ENCODE measurements at regions not wholly inside any gene's neighbourhood (a gene's known extent, or its start where the extent isn't known, plus 50 kb on each side); places are given as distances from the start of the nearest gene placed in this dataset.

- no peak for TF ChIP-seq CTCF (IDR thresholded peaks at IDR 0.05)
- Mint-ChIP-seq H3K4me3 (peak overlapping the region; percentile 51; the same call in 1 of the 2 replicates), H3K27me3 (ENCODE audit: insufficient read depth) (peaks cover 5% of the 10 kb centered on the region), H3K4me1 (ENCODE audit: low read depth) (peaks cover 95% of the 10 kb centered on the region), H3K9me3 (no peaks in the 10 kb centered on the region), H3K27ac (peak overlapping the region; percentile 83), H3K36me3 (ENCODE audit: low read depth) (no peaks in the 10 kb centered on the region)
- DNase-seq: no peak
These were observed 55.6 kb downstream of the RTL9 start for GRCh38 chrX:110414273-110414672.

GRCh38 chrX:110414679-110415439, 56.2 kb downstream of the RTL9 start:
- Mint-ChIP-seq H3K36me3 (ENCODE audit: low read depth) (no peaks in the 10 kb centered on the region), H3K4me3 (peak overlapping the region; percentile 51), H3K4me1 (ENCODE audit: low read depth) (peaks cover 95% of the 10 kb centered on the region), H3K27me3 (ENCODE audit: insufficient read depth) (peaks cover 5% of the 10 kb centered on the region), H3K27ac (peak overlapping the region; percentile 83), H3K9me3 (no peaks in the 10 kb centered on the region)
- no peak for TF ChIP-seq CTCF (IDR thresholded peaks at IDR 0.05)
- DNase-seq: peak; percentile 79

GRCh38 chrX:110415440-110416170, 57.0 kb downstream of the RTL9 start:
- no peak for TF ChIP-seq CTCF (IDR thresholded peaks at IDR 0.05)
- DNase-seq: peak; percentile 58
- H3K9me3 Mint-ChIP-seq: no peaks in the 10 kb centered on the region
- H3K27me3 Mint-ChIP-seq (ENCODE audit: insufficient read depth): peaks cover 3% of the 10 kb centered on the region
- H3K27ac Mint-ChIP-seq: peak overlapping the region; percentile 83
- H3K36me3 Mint-ChIP-seq (ENCODE audit: low read depth): no peaks in the 10 kb centered on the region
- peak overlapping the region; percentile 51 for H3K4me3 Mint-ChIP-seq
- peaks cover 91% of the 10 kb centered on the region for H3K4me1 Mint-ChIP-seq (ENCODE audit: low read depth)

- Mint-ChIP-seq H3K27ac (peak overlapping the region; percentile 74), H3K36me3 (ENCODE audit: low read depth) (no peaks in the 10 kb centered on the region), H3K4me3 (no peak overlapping the region), H3K9me3 (no peaks in the 10 kb centered on the region), H3K27me3 (ENCODE audit: insufficient read depth) (peaks cover 3% of the 10 kb centered on the region), H3K4me1 (ENCODE audit: low read depth) (peaks cover 78% of the 10 kb centered on the region)
- TF ChIP-seq CTCF (IDR thresholded peaks at IDR 0.05): no peak
- DNase-seq: no peak
These were observed 58.5 kb downstream of the RTL9 start for GRCh38 chrX:110417128-110417527.

GRCh38 chrX:110418316-110419235, 59.9 kb downstream of the RTL9 start:
- Mint-ChIP-seq H3K27ac (peak overlapping the region; percentile 94), H3K27me3 (ENCODE audit: insufficient read depth) (peaks cover 3% of the 10 kb centered on the region), H3K4me3 (peak overlapping the region; percentile 77), H3K4me1 (ENCODE audit: low read depth) (peaks cover 63% of the 10 kb centered on the region), H3K36me3 (ENCODE audit: low read depth) (no peaks in the 10 kb centered on the region), H3K9me3 (no peaks in the 10 kb centered on the region)
- peak; percentile 72 for TF ChIP-seq CTCF (IDR thresholded peaks at IDR 0.05)
- DNase-seq: peak; percentile 70
